SK-N-SH treated with all-trans-retinoic acid at 6 μM for 48 hours (cell line): ENCODE measurements at regions not wholly inside any gene's neighbourhood (a gene's known extent, or its start where the extent isn't known, plus 50 kb on each side); places are given as distances from the start of the nearest gene placed in this dataset.

Experiments
- ATAC-seq: fragments of 200-7000 bp; cut with Tn5 transposase; 3 replicates; pipeline ENCODE4 v1.9.1; 2020; ENCODE audit warnings: mild to moderate bottlenecking, moderate library complexity
- ARNTL ChIP-seq: fragments of 450-650 bp; formaldehyde crosslinking; IDR thresholded peaks from 2 replicates; pipeline ENCODE4 v1.5.0; 2020; ENCODE audit warnings: low read depth, mild to moderate bottlenecking, moderate library complexity, borderline replicate concordance
- BACH2 ChIP-seq: fragments of 250-450 bp; sonication (Bioruptor Pico); IDR thresholded peaks from 2 replicates; pipeline ENCODE4 v1.9.0; 2021; ENCODE audit warnings: mild to moderate bottlenecking, borderline replicate concordance
- CREB5 ChIP-seq: fragments of 250-450 bp; sonication (Bioruptor Pico); IDR thresholded peaks from 2 replicates; pipeline ENCODE4 v1.5.1; 2020; ENCODE audit warnings: low read depth, mild to moderate bottlenecking, moderate library complexity
- CSDC2 ChIP-seq: fragments of 250-450 bp; sonication (Bioruptor Pico); IDR thresholded peaks from 2 replicates; pipeline ENCODE4 v1.5.0; 2020; ENCODE audit warnings: mild to moderate bottlenecking, moderate library complexity
- ESRRG ChIP-seq: fragments of 250-450 bp; sonication (Bioruptor Pico); IDR thresholded peaks from 2 replicates; pipeline ENCODE4 v1.6.1; 2021; ENCODE audit warnings: mild to moderate bottlenecking
- GLIS3 ChIP-seq: fragments of 250-450 bp; sonication (Bioruptor Pico); IDR thresholded peaks from 2 replicates; pipeline ENCODE4 v1.5.0; 2020; ENCODE audit warnings: mild to moderate bottlenecking, moderate library complexity
- ISL1 ChIP-seq: fragments of 250-450 bp; sonication (Bioruptor Pico); IDR thresholded peaks from 2 replicates; pipeline ENCODE4 v2.1.2; 2022; ENCODE audit warnings: mild to moderate bottlenecking, moderate library complexity
- OSR1 ChIP-seq: fragments of 250-450 bp; sonication (Bioruptor Pico); IDR thresholded peaks from 2 replicates; pipeline ENCODE4 v1.8.0; 2022; ENCODE audit warnings: moderate library complexity, mild to moderate bottlenecking, inconsistent platforms
- PATZ1 ChIP-seq: fragments of 250-450 bp; sonication (Bioruptor Pico); IDR thresholded peaks from 2 replicates; pipeline ENCODE4 v1.8.0; 2020; ENCODE audit warnings: mild to moderate bottlenecking, moderate library complexity, borderline replicate concordance
- POU6F1 ChIP-seq: fragments of 250-450 bp; sonication (Bioruptor Pico); IDR thresholded peaks from 2 replicates; pipeline ENCODE4 v1.8.0; 2021; ENCODE audit warnings: low read depth, mild to moderate bottlenecking, moderate library complexity, borderline replicate concordance
- PPARA ChIP-seq: fragments of 250-450 bp; sonication (Bioruptor Pico); IDR thresholded peaks from 2 replicates; pipeline ENCODE4 v1.5.0; 2020; ENCODE audit warnings: mild to moderate bottlenecking, borderline replicate concordance
- RARB ChIP-seq: fragments of 250-450 bp; sonication (Bioruptor Pico); IDR thresholded peaks from 2 replicates; pipeline ENCODE4 v1.8.0; 2021; ENCODE audit warnings: mild to moderate bottlenecking, moderate library complexity
- SNAI2 ChIP-seq: fragments of 250-450 bp; sonication (Bioruptor Pico); IDR thresholded peaks from 2 replicates; pipeline ENCODE4 v1.5.0; 2020; ENCODE audit warnings: mild to moderate bottlenecking, moderate library complexity
- TCF4 ChIP-seq: fragments of 250-450 bp; sonication (Bioruptor Pico); IDR thresholded peaks from 2 replicates; pipeline ENCODE4 v1.8.0; 2021; ENCODE audit warnings: mild to moderate bottlenecking, moderate library complexity, borderline replicate concordance
- TOX ChIP-seq: fragments of 250-450 bp; sonication (Bioruptor Pico); IDR thresholded peaks from 2 replicates; pipeline ENCODE4 v1.8.0; 2021; ENCODE audit warnings: mild to moderate bottlenecking, moderate library complexity, borderline replicate concordance
- ZC3H10 ChIP-seq: fragments of 250-450 bp; sonication (Bioruptor Pico); IDR thresholded peaks from 2 replicates; pipeline ENCODE4 v1.5.1; 2021; ENCODE audit warnings: mild to moderate bottlenecking, moderate library complexity
- ZFP3 ChIP-seq: fragments of 250-450 bp; sonication (Bioruptor Pico); IDR thresholded peaks from 2 replicates; pipeline ENCODE4 v1.5.0; 2020; ENCODE audit warnings: mild to moderate bottlenecking, moderate library complexity
- ZFP30 ChIP-seq: fragments of 450-650 bp; formaldehyde crosslinking; IDR thresholded peaks from 2 replicates; pipeline ENCODE4 v1.5.0; 2022; ENCODE audit warnings: mild to moderate bottlenecking, moderate library complexity
- ZNF565 ChIP-seq: fragments of 450-650 bp; formaldehyde crosslinking; conservative IDR thresholded peaks from 2 replicates; pipeline ENCODE4 v1.5.0; 2020; ENCODE audit warnings: low read depth, mild to moderate bottlenecking, moderate library complexity
- ZNF8 ChIP-seq: fragments of 450-650 bp; formaldehyde crosslinking; IDR thresholded peaks from 2 replicates; pipeline ENCODE4 v1.5.0; 2020; ENCODE audit warnings: mild to moderate bottlenecking, moderate library complexity
- TF ChIP-seq, protein P1 (sequence below): fragments of 250-450 bp; sonication (Bioruptor Pico); IDR thresholded peaks from 2 replicates; pipeline ENCODE4 v1.5.1; 2021; ENCODE audit warnings: mild to moderate bottlenecking, moderate library complexity
- TF ChIP-seq, protein P2 (sequence below): fragments of 250-450 bp; sonication (Bioruptor Pico); IDR thresholded peaks from 2 replicates; pipeline ENCODE4 v1.5.0; 2020; ENCODE audit warnings: mild to moderate bottlenecking, moderate library complexity

- TF ChIP-seq GLIS3 (CRISPR knock-in tag): no peak
- no peak for TF ChIP-seq ZFP30 (CRISPR knock-in tag)
- TF ChIP-seq, protein P1, sequence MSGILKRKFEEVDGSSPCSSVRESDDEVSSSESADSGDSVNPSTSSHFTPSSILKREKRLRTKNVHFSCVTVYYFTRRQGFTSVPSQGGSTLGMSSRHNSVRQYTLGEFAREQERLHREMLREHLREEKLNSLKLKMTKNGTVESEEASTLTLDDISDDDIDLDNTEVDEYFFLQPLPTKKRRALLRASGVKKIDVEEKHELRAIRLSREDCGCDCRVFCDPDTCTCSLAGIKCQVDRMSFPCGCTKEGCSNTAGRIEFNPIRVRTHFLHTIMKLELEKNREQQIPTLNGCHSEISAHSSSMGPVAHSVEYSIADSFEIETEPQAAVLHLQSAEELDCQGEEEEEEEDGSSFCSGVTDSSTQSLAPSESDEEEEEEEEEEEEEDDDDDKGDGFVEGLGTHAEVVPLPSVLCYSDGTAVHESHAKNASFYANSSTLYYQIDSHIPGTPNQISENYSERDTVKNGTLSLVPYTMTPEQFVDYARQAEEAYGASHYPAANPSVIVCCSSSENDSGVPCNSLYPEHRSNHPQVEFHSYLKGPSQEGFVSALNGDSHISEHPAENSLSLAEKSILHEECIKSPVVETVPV (CRISPR knock-in tag): no peak
These were observed 200.9 kb upstream of the CAND1 start (continued) for GRCh38 chr12:67068204-67068731.

- peak; percentile 88 for ATAC-seq
- TF ChIP-seq SNAI2 (CRISPR knock-in tag): no peak
- TF ChIP-seq ZNF8 (CRISPR knock-in tag): no peak
- no peak for TF ChIP-seq TOX (CRISPR knock-in tag)
- no peak for TF ChIP-seq CSDC2 (CRISPR knock-in tag)
- TF ChIP-seq PATZ1 (CRISPR knock-in tag): no peak
- TF ChIP-seq ZNF565 (CRISPR knock-in tag): no peak
- no peak for TF ChIP-seq RARB (CRISPR knock-in tag)
- no peak for TF ChIP-seq POU6F1 (CRISPR knock-in tag)
- TF ChIP-seq ISL1 (CRISPR knock-in tag): no peak
- no peak for TF ChIP-seq CREB5 (CRISPR knock-in tag)
- no peak for TF ChIP-seq BACH2 (CRISPR knock-in tag)
- no peak for TF ChIP-seq ZFP3
- no peak for TF ChIP-seq TCF4 (CRISPR knock-in tag)
- TF ChIP-seq ESRRG: no peak
- TF ChIP-seq ZC3H10 (CRISPR knock-in tag): no peak
- no peak for TF ChIP-seq PPARA (CRISPR knock-in tag)
These were observed 200.3 kb upstream of the CAND1 start for GRCh38 chr12:67068761-67069450.

DNA sequence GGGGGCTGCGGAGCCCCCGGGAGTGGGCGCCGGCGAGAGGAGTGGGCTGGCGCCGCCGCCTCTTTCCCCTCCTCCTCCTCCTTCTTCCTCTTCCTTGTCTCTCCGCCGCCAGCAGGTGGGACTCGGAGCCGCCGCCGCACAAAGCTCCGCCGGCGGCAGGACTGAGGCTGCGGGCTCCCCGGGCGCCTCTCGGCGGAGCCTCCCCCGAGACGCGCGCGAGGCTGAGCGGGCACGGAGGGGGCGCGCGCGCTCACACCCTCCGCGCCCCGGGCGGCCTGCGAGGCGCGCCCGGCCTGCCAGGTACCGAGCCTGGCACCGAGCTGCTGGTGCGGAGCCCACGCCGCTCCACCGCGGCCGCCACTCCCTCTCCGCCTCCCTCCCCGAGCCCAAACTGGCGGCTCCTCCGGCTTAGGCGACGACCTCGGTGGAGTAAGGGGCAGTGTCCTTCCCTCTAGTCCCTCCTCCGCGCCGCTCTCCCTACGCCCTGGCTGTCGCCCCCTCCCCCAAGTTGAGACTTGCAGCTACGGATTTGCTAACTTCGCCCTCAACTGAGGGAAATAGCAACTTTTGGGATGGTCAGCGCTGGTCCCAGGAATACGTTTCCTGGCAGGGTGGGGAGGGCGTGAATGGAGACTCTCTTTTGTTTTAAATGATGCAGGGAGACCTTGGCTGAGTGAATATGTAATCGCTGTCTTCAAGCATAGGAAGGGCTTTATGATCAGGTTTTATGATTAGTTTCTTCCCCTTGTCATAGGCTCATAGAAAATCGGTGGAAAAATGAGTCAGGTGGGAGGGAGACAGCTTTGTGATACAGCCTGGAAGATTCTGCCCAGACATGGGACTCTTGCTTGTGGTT is 199.5 kb upstream of the CAND1 start:
- TF ChIP-seq CSDC2 (CRISPR knock-in tag): no peak
- TF ChIP-seq BACH2 (CRISPR knock-in tag): no peak
- no peak for TF ChIP-seq ZC3H10 (CRISPR knock-in tag)
- no peak for TF ChIP-seq ISL1 (CRISPR knock-in tag)
- no peak for TF ChIP-seq ZNF565 (CRISPR knock-in tag)
- TF ChIP-seq ZFP30 (CRISPR knock-in tag): no peak
- TF ChIP-seq ARNTL: no peak
- peak; percentile 45 for ATAC-seq

DNA sequence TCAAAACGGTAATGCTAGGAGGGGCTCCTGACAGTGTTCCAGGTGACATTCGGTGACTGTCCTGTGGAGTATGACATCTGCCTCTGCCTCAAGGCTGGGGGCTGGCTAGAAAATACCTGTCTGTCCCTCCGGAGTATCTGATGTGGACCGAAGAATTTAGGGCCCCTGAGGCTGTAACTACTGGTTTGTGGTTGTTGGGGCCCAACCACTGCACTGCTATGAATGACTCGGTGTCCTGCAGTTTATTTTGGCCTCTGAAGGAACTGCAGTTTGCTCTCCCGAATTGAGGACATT is 198.9 kb upstream of the CAND1 start:
- ATAC-seq: no peak
- TF ChIP-seq ZFP30 (CRISPR knock-in tag) (no peak), ZFP3 (no peak), PPARA (CRISPR knock-in tag) (no peak), BACH2 (CRISPR knock-in tag) (no peak), CREB5 (CRISPR knock-in tag) (no peak), ARNTL (no peak), ZC3H10 (CRISPR knock-in tag) (no peak), RARB (CRISPR knock-in tag) (no peak), OSR1 (no peak), ZNF565 (CRISPR knock-in tag) (no peak), SNAI2 (CRISPR knock-in tag) (no peak), TCF4 (CRISPR knock-in tag) (no peak), ISL1 (CRISPR knock-in tag) (no peak), CSDC2 (CRISPR knock-in tag) (no peak)
- TF ChIP-seq, protein P2, sequence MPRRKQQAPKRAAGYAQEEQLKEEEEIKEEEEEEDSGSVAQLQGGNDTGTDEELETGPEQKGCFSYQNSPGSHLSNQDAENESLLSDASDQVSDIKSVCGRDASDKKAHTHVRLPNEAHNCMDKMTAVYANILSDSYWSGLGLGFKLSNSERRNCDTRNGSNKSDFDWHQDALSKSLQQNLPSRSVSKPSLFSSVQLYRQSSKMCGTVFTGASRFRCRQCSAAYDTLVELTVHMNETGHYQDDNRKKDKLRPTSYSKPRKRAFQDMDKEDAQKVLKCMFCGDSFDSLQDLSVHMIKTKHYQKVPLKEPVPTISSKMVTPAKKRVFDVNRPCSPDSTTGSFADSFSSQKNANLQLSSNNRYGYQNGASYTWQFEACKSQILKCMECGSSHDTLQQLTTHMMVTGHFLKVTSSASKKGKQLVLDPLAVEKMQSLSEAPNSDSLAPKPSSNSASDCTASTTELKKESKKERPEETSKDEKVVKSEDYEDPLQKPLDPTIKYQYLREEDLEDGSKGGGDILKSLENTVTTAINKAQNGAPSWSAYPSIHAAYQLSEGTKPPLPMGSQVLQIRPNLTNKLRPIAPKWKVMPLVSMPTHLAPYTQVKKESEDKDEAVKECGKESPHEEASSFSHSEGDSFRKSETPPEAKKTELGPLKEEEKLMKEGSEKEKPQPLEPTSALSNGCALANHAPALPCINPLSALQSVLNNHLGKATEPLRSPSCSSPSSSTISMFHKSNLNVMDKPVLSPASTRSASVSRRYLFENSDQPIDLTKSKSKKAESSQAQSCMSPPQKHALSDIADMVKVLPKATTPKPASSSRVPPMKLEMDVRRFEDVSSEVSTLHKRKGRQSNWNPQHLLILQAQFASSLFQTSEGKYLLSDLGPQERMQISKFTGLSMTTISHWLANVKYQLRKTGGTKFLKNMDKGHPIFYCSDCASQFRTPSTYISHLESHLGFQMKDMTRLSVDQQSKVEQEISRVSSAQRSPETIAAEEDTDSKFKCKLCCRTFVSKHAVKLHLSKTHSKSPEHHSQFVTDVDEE (CRISPR knock-in tag): no peak
